ENCODE measurements at regions not wholly inside any gene's neighbourhood (a gene's known extent, or its start where the extent isn't known, plus 50 kb on each side); places are given as distances from the start of the nearest gene placed in this dataset.

GRCh38 chr12:105880824-105881388 is 257.8 kb downstream of the NUAK1 start:
- Mint-ChIP-seq H3K9me3 (peaks cover 0 to 5% (median 4%) of the 10 kb centered on the region in 7 donors), H3K27me3 (ENCODE audit: low read depth in 3 of 3) (peaks cover 0 to 2% (median 0%) of the 10 kb centered on the region in 3 donors), H3K4me3 (no peak overlapping the region), H3K36me3 (no peaks in the 10 kb centered on the region), H3K4me1 (no peaks in the 10 kb centered on the region), H3K27ac (no peak overlapping the region)
- no peak for TF ChIP-seq CTCF (IDR thresholded peaks at IDR 0.05)
- no peak overlapping the region for H3K4me2 ChIP-seq (replicated peaks; ENCODE audit: extremely low read depth, low read length, poor library complexity, severe bottlenecking)
- no peaks in the 10 kb centered on the region for H3K36me3 ChIP-seq (replicated peaks in 1 of 2; ENCODE audit: control insufficient read depth in 1 of 2, insufficient read depth in 2 of 2, low read length in 2 of 2)
- WGBS (ENCODE audit: insufficient coverage), result 86% methylated on average over 1 of the region's 2 CpGs
- intact Hi-C loops (cut with micrococcal nuclease), result no loop called here
- no peaks in the 10 kb centered on the region for H3K79me2 ChIP-seq (ENCODE audit: insufficient read depth, low read length)
- H3K27me3 ChIP-seq (ENCODE audit: control insufficient read depth in 2 of 2, insufficient read depth in 2 of 2, low read length in 2 of 2), result no peaks in the 10 kb centered on the region
- no peak overlapping the region for H3K4me3 ChIP-seq (replicated peaks in 1 of 3; ENCODE audit: low read depth in 2 of 3, low read length in 3 of 3)
- no peaks in the 10 kb centered on the region for H3K9me3 ChIP-seq (replicated peaks in 1 of 2; ENCODE audit: control insufficient read depth in 1 of 2, insufficient read depth in 1 of 2, low read length in 2 of 2)
- no peaks in the 10 kb centered on the region for H4K20me1 ChIP-seq (ENCODE audit: insufficient read depth, low read length)
- H2AFZ ChIP-seq (ENCODE audit: insufficient read depth, low read depth, low read length, poor library complexity, severe bottlenecking), result no peak overlapping the region
- H3K9ac ChIP-seq (ENCODE audit: insufficient read depth, low read length, poor library complexity, severe bottlenecking), result no peak overlapping the region
- H3K27ac ChIP-seq (ENCODE audit: low read depth in 1 of 2, low read length in 2 of 2), result no peak overlapping the region
- H3K4me1 ChIP-seq (ENCODE audit: control insufficient read depth in 1 of 2, insufficient read depth in 2 of 2, low read length in 2 of 2), result no peaks in the 10 kb centered on the region
- no peak for DNase-seq

- Histone ChIP-seq H3K27me3 (ENCODE audit: control insufficient read depth in 2 of 2, insufficient read depth in 2 of 2, low read length in 2 of 2) (no peaks in the 10 kb centered on the region), H4K20me1 (ENCODE audit: insufficient read depth, low read length) (no peaks in the 10 kb centered on the region), H3K4me2 (replicated peaks; ENCODE audit: extremely low read depth, low read length, poor library complexity, severe bottlenecking) (no peak overlapping the region), H3K79me2 (ENCODE audit: insufficient read depth, low read length) (no peaks in the 10 kb centered on the region), H3K4me3 (replicated peaks in 1 of 3; ENCODE audit: low read depth in 2 of 3, low read length in 3 of 3) (no peak overlapping the region), H3K4me1 (ENCODE audit: control insufficient read depth in 1 of 2, insufficient read depth in 2 of 2, low read length in 2 of 2) (no peaks in the 10 kb centered on the region), H3K27ac (ENCODE audit: low read depth in 1 of 2, low read length in 2 of 2) (no peak overlapping the region), H3K36me3 (replicated peaks in 1 of 2; ENCODE audit: control insufficient read depth in 1 of 2, insufficient read depth in 2 of 2, low read length in 2 of 2) (no peaks in the 10 kb centered on the region), H3K9me3 (replicated peaks in 1 of 2; ENCODE audit: control insufficient read depth in 1 of 2, insufficient read depth in 1 of 2, low read length in 2 of 2) (no peaks in the 10 kb centered on the region), H3K9ac (ENCODE audit: insufficient read depth, low read length, poor library complexity, severe bottlenecking) (no peak overlapping the region), H2AFZ (ENCODE audit: insufficient read depth, low read depth, low read length, poor library complexity, severe bottlenecking) (no peak overlapping the region)
- H3K4me3 Mint-ChIP-seq, result no peak overlapping the region
- no peak overlapping the region for H3K27ac Mint-ChIP-seq
- no peaks in the 10 kb centered on the region for H3K4me1 Mint-ChIP-seq
- H3K9me3 Mint-ChIP-seq, result peaks cover 0 to 5% (median 4%) of the 10 kb centered on the region in 7 donors
- no peak for TF ChIP-seq CTCF (IDR thresholded peaks at IDR 0.05)
- no CpG with 5 or more reads among the region's 1 CpG for WGBS (ENCODE audit: insufficient coverage)
- no peak for DNase-seq
- peaks cover 0 to 3% (median 2%) of the 10 kb centered on the region in 3 donors for H3K27me3 Mint-ChIP-seq (ENCODE audit: low read depth in 3 of 3)
- intact Hi-C loops (cut with micrococcal nuclease), result no loop called here
- H3K36me3 Mint-ChIP-seq, result no peaks in the 10 kb centered on the region
Observed at GRCh38 chr12:105882404-105882803, 256.4 kb downstream of the NUAK1 start.
